GM23338 (cell line): ENCODE measurements at regions not wholly inside any gene's neighbourhood (a gene's known extent, or its start where the extent isn't known, plus 50 kb on each side); places are given as distances from the start of the nearest gene placed in this dataset.

ENCODE experiments used
- ATAC-seq: fragments of 200-7000 bp; cut with Tn5 transposase; 3 replicates; pipeline ENCODE4 v1.9.1; 2020
- DNase-seq: peaks from one replicate; pipeline ENCODE4 v3.0.0-alpha.2; 2015; ENCODE audit warnings: low spot score
- H2AFZ ChIP-seq: fragments of 200-600 bp; sonication (generic); 2 replicates; pipeline ENCODE4 v1.8.0; 2016; ENCODE audit warnings: antibody characterized with exemption, mild to moderate bottlenecking, moderate library complexity
- H3F3A ChIP-seq: fragments of 200-600 bp; sonication (generic); replicated peaks from 2 replicates; pipeline ENCODE4 v1.8.0; 2017; ENCODE audit warnings: antibody characterized with exemption, mixed run types, low read depth
- H3K27ac ChIP-seq: fragments of 200-600 bp; sonication (generic); 2 replicates; pipeline ENCODE4 v1.6.1; 2016; ENCODE audit warnings: low read depth
- H3K27me3 ChIP-seq: fragments of 200-600 bp; sonication (generic); 2 replicates; pipeline ENCODE4 v1.8.0; 2016; ENCODE audit warnings: mild to moderate bottlenecking, mixed run types, moderate library complexity; ENCODE audit not compliant: insufficient read depth
- H3K36me3 ChIP-seq: fragments of 200-600 bp; sonication (generic); 2 replicates; pipeline ENCODE4 v1.8.0; 2016; ENCODE audit warnings: mild to moderate bottlenecking; ENCODE audit not compliant: insufficient read depth
- H3K4me1 ChIP-seq: fragments of 200-600 bp; sonication (generic); 2 replicates; pipeline ENCODE4 v1.8.0; 2016; ENCODE audit warnings: mild to moderate bottlenecking, moderate library complexity; ENCODE audit not compliant: insufficient read depth
- H3K4me2 ChIP-seq: fragments of 200-600 bp; sonication (generic); 2 replicates; pipeline ENCODE4 v1.7.1; 2017; ENCODE audit warnings: mixed run types
- H3K4me3 ChIP-seq: fragments of 200-600 bp; sonication (generic); 2 replicates; pipeline ENCODE4 v1.6.1; 2016; ENCODE audit warnings: mixed run types
- H3K79me2 ChIP-seq: fragments of 200-600 bp; sonication (generic); replicated peaks from 2 replicates; pipeline ENCODE4 v1.8.0; 2017; ENCODE audit warnings: mild to moderate bottlenecking; ENCODE audit not compliant: insufficient read depth
- H3K9me2 ChIP-seq: fragments of 200-600 bp; sonication (generic); 2 replicates; pipeline ENCODE4 v1.8.0; 2017; ENCODE audit not compliant: insufficient read depth
- H4K20me1 ChIP-seq: fragments of 200-600 bp; sonication (generic); replicated peaks from 2 replicates; pipeline ENCODE4 v1.8.0; 2017; ENCODE audit warnings: mild to moderate bottlenecking; ENCODE audit not compliant: insufficient read depth
- H3K27ac Mint-ChIP-seq: 2 replicates; pipeline ENCODE4 v1.8.0; 2020; ENCODE audit warnings: inconsistent platforms, mild to moderate bottlenecking, moderate library complexity, mixed read lengths
- H3K27me3 Mint-ChIP-seq: 3 replicates; pipeline ENCODE4 v1.8.0; 2022; ENCODE audit warnings: low read depth, mild to moderate bottlenecking, moderate library complexity, mixed read lengths, inconsistent platforms; ENCODE audit not compliant: insufficient read depth, poor library complexity
- H3K36me3 Mint-ChIP-seq: 3 replicates; pipeline ENCODE4 v1.8.0; 2021; ENCODE audit warnings: low read depth, mild to moderate bottlenecking, inconsistent platforms, moderate library complexity, mixed read lengths
- H3K4me1 Mint-ChIP-seq: 3 replicates; pipeline ENCODE4 v1.8.0; 2020; ENCODE audit warnings: mild to moderate bottlenecking, inconsistent platforms, mixed read lengths
- H3K4me3 Mint-ChIP-seq: 3 replicates; pipeline ENCODE4 v1.8.0; 2021; ENCODE audit warnings: moderate library complexity, mild to moderate bottlenecking, inconsistent platforms, mixed read lengths
- H3K9me3 Mint-ChIP-seq: 3 replicates; pipeline ENCODE4 v1.8.0; 2020; ENCODE audit warnings: moderate library complexity, mild to moderate bottlenecking, inconsistent platforms, mixed read lengths
- CREB1 ChIP-seq: fragments of 250-450 bp; sonication (Bioruptor Pico); IDR thresholded peaks from 2 replicates; pipeline ENCODE4 v1.5.0; 2020; ENCODE audit warnings: low read depth, mild to moderate bottlenecking, moderate library complexity
- ETS1 ChIP-seq: IDR thresholded peaks from 2 replicates; pipeline ENCODE4 v1.6.1; 2016; ENCODE audit warnings: antibody characterized with exemption
- EZH2 ChIP-seq: fragments of 200-600 bp; sonication (generic); IDR thresholded peaks from one replicate; pipeline ENCODE4 v1.8.0; 2017; ENCODE audit warnings: antibody characterized with exemption, mild to moderate bottlenecking, low read depth; ENCODE audit not compliant: unreplicated experiment
- EZH2phosphoT487 ChIP-seq: fragments of 200-600 bp; sonication (generic); IDR thresholded peaks from one replicate; pipeline ENCODE4 v1.8.1; 2018; ENCODE audit warnings: antibody characterized with exemption; ENCODE audit not compliant: unreplicated experiment
- JUNB ChIP-seq: IDR thresholded peaks from one replicate; pipeline ENCODE4 v1.6.1; 2016; ENCODE audit warnings: antibody characterized with exemption; ENCODE audit not compliant: unreplicated experiment
- NANOG ChIP-seq: IDR thresholded peaks from 2 replicates; pipeline ENCODE4 v1.6.1; 2016; ENCODE audit warnings: antibody characterized with exemption, borderline replicate concordance
- POLR2AphosphoS5 ChIP-seq: IDR thresholded peaks from 2 replicates; pipeline ENCODE4 v1.6.1; 2016; ENCODE audit warnings: antibody characterized with exemption, low read depth
- REST ChIP-seq: IDR thresholded peaks from one replicate; pipeline ENCODE4 v1.6.1; 2018; ENCODE audit warnings: antibody characterized with exemption; ENCODE audit not compliant: unreplicated experiment
- STAT1 ChIP-seq: IDR thresholded peaks from one replicate; pipeline ENCODE4 v1.6.1; 2016; ENCODE audit warnings: antibody characterized with exemption; ENCODE audit not compliant: unreplicated experiment
- ZNF114 ChIP-seq: fragments of 250-450 bp; sonication (Bioruptor Pico); IDR thresholded peaks from 2 replicates; pipeline ENCODE4 v1.5.0; 2020; ENCODE audit warnings: mild to moderate bottlenecking, moderate library complexity
- ZNF331 ChIP-seq: fragments of 250-450 bp; sonication (Bioruptor Pico); IDR thresholded peaks from 2 replicates; pipeline ENCODE4 v1.5.0; 2020; ENCODE audit warnings: low read depth, mild to moderate bottlenecking, moderate library complexity
- TF ChIP-seq, protein P1 (sequence below): fragments of 250-450 bp; sonication (Bioruptor Pico); IDR thresholded peaks from 2 replicates; pipeline ENCODE4 v1.5.0; 2020; ENCODE audit warnings: mild to moderate bottlenecking, moderate library complexity
- TF ChIP-seq, protein P2 (sequence below), 2 experiments: fragments of 200-600 bp in 1 of 2; sonication (generic) in 1 of 2; conservative IDR thresholded peaks; 2 replicates each; pipeline versions ENCODE4 v1.5.1 to v1.6.1; 2016 to 2017; ENCODE audit warnings: antibody characterized with exemption in 2 of 2, low read depth in 2 of 2, mild to moderate bottlenecking in 2 of 2, moderate library complexity in 1 of 2

- no peaks in the 10 kb centered on the region for H3K27me3 ChIP-seq
- no peak overlapping the region for H3K4me2 ChIP-seq
- no peak overlapping the region for H3K27ac ChIP-seq
- DNase-seq (no peak), ATAC-seq (no peak)
- no peak overlapping the region for H2AFZ ChIP-seq
- Mint-ChIP-seq H3K9me3 (peaks cover 76% of the 10 kb centered on the region), H3K36me3 (peaks cover 7% of the 10 kb centered on the region; the same call in 2 of the 3 replicates), H3K4me3 (no peak overlapping the region), H3K27me3 (peaks cover 3% of the 10 kb centered on the region), H3K4me1 (no peaks in the 10 kb centered on the region), H3K27ac (no peak overlapping the region)
- H3K4me1 ChIP-seq: no peaks in the 10 kb centered on the region
- H3K4me3 ChIP-seq: no peak overlapping the region
- H3F3A ChIP-seq: no peaks in the 10 kb centered on the region
- no peak for TF ChIP-seq EZH2
- TF ChIP-seq EZH2phosphoT487: no peak
- no peak for TF ChIP-seq NANOG
- TF ChIP-seq, protein P1, sequence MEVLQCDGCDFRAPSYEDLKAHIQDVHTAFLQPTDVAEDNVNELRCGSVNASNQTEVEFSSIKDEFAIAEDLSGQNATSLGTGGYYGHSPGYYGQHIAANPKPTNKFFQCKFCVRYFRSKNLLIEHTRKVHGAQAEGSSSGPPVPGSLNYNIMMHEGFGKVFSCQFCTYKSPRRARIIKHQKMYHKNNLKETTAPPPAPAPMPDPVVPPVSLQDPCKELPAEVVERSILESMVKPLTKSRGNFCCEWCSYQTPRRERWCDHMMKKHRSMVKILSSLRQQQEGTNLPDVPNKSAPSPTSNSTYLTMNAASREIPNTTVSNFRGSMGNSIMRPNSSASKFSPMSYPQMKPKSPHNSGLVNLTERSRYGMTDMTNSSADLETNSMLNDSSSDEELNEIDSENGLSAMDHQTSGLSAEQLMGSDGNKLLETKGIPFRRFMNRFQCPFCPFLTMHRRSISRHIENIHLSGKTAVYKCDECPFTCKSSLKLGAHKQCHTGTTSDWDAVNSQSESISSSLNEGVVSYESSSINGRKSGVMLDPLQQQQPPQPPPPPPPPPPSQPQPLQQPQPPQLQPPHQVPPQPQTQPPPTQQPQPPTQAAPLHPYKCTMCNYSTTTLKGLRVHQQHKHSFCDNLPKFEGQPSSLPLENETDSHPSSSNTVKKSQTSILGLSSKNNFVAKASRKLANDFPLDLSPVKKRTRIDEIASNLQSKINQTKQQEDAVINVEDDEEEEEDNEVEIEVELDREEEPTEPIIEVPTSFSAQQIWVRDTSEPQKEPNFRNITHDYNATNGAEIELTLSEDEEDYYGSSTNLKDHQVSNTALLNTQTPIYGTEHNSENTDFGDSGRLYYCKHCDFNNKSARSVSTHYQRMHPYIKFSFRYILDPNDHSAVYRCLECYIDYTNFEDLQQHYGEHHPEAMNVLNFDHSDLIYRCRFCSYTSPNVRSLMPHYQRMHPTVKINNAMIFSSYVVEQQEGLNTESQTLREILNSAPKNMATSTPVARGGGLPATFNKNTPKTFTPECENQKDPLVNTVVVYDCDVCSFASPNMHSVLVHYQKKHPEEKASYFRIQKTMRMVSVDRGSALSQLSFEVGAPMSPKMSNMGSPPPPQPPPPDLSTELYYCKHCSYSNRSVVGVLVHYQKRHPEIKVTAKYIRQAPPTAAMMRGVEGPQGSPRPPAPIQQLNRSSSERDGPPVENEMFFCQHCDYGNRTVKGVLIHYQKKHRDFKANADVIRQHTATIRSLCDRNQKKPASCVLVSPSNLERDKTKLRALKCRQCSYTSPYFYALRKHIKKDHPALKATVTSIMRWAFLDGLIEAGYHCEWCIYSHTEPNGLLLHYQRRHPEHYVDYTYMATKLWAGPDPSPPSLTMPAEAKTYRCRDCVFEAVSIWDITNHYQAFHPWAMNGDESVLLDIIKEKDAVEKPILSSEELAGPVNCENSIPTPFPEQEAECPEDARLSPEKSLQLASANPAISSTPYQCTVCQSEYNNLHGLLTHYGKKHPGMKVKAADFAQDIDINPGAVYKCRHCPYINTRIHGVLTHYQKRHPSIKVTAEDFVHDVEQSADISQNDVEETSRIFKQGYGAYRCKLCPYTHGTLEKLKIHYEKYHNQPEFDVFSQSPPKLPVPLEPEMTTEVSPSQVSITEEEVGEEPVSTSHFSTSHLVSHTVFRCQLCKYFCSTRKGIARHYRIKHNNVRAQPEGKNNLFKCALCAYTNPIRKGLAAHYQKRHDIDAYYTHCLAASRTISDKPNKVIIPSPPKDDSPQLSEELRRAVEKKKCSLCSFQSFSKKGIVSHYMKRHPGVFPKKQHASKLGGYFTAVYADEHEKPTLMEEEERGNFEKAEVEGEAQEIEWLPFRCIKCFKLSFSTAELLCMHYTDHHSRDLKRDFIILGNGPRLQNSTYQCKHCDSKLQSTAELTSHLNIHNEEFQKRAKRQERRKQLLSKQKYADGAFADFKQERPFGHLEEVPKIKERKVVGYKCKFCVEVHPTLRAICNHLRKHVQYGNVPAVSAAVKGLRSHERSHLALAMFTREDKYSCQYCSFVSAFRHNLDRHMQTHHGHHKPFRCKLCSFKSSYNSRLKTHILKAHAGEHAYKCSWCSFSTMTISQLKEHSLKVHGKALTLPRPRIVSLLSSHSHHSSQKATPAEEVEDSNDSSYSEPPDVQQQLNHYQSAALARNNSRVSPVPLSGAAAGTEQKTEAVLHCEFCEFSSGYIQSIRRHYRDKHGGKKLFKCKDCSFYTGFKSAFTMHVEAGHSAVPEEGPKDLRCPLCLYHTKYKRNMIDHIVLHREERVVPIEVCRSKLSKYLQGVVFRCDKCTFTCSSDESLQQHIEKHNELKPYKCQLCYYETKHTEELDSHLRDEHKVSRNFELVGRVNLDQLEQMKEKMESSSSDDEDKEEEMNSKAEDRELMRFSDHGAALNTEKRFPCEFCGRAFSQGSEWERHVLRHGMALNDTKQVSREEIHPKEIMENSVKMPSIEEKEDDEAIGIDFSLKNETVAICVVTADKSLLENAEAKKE (CRISPR knock-in tag): no peak
- TF ChIP-seq ZNF114: no peak
- TF ChIP-seq REST: no peak
- no peak for TF ChIP-seq POLR2AphosphoS5
- no peak for TF ChIP-seq CREB1 (CRISPR knock-in tag)
- TF ChIP-seq STAT1: no peak
- no peak for TF ChIP-seq JUNB
- TF ChIP-seq, protein P2, sequence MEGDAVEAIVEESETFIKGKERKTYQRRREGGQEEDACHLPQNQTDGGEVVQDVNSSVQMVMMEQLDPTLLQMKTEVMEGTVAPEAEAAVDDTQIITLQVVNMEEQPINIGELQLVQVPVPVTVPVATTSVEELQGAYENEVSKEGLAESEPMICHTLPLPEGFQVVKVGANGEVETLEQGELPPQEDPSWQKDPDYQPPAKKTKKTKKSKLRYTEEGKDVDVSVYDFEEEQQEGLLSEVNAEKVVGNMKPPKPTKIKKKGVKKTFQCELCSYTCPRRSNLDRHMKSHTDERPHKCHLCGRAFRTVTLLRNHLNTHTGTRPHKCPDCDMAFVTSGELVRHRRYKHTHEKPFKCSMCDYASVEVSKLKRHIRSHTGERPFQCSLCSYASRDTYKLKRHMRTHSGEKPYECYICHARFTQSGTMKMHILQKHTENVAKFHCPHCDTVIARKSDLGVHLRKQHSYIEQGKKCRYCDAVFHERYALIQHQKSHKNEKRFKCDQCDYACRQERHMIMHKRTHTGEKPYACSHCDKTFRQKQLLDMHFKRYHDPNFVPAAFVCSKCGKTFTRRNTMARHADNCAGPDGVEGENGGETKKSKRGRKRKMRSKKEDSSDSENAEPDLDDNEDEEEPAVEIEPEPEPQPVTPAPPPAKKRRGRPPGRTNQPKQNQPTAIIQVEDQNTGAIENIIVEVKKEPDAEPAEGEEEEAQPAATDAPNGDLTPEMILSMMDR (conservative IDR thresholded peaks at IDR 0.05; ENCODE audit: low read depth in 2 of 2): no peak
- TF ChIP-seq ETS1: no peak
- no peak for TF ChIP-seq ZNF331 (CRISPR knock-in tag)
- H3K36me3 ChIP-seq: no peaks in the 10 kb centered on the region
- no peaks in the 10 kb centered on the region for H3K79me2 ChIP-seq
- H3K9me2 ChIP-seq: no peaks in the 10 kb centered on the region
- no peaks in the 10 kb centered on the region for H4K20me1 ChIP-seq
These were observed 299.5 kb upstream of the SOX11 start for GRCh38 chr2:5392658-5393057.
